AG04450 (cell line): ENCODE measurements at regions not wholly inside any gene's neighbourhood (a gene's known extent, or its start where the extent isn't known, plus 50 kb on each side); places are given as distances from the start of the nearest gene placed in this dataset.

ENCODE experiments used
- CTCF ChIA-PET: fragments of 300-600, 350-600 bp; formaldehyde crosslinking; extraction: SDS; loops from one replicate; lab custom pipeline; 2022; ENCODE audit warnings: antibody characterized with exemption, inconsistent platforms; lab: Charles Lee
- POLR2A ChIA-PET: fragments of 350-600 bp; formaldehyde crosslinking; extraction: SDS; loops from one replicate; lab custom pipeline; 2021; ENCODE audit warnings: antibody characterized with exemption, inconsistent platforms; lab: Yijun Ruan, JAX
- DNase-seq: peaks from one replicate; pipeline ENCODE4 v3.0.0-alpha.2; 2011; ENCODE audit warnings: low read depth, low spot score
- H3K27ac ChIP-seq: one replicate; pipeline ENCODE4 v1.5.1; 2012; ENCODE audit warnings: low read depth, low read length, control low read depth
- H3K27me3 ChIP-seq: one replicate; pipeline ENCODE4 v1.6.0; 2012; ENCODE audit warnings: low read length; ENCODE audit not compliant: control insufficient read depth, insufficient read depth
- H3K4me3 ChIP-seq: 2 replicates; pipeline ENCODE4 v1.5.1; 2011; ENCODE audit warnings: mild to moderate bottlenecking, low read depth, low read length, control low read depth
- H3K9me3 ChIP-seq: 2 replicates; pipeline ENCODE4 v1.5.1; 2012; ENCODE audit warnings: low read length; ENCODE audit not compliant: control insufficient read depth, insufficient read depth
- TF ChIP-seq, protein P1 (sequence below): IDR thresholded peaks from 2 replicates; pipeline ENCODE4 v1.5.1; 2011; ENCODE audit warnings: low read depth, low read length, control low read depth, inconsistent platforms

DNA sequence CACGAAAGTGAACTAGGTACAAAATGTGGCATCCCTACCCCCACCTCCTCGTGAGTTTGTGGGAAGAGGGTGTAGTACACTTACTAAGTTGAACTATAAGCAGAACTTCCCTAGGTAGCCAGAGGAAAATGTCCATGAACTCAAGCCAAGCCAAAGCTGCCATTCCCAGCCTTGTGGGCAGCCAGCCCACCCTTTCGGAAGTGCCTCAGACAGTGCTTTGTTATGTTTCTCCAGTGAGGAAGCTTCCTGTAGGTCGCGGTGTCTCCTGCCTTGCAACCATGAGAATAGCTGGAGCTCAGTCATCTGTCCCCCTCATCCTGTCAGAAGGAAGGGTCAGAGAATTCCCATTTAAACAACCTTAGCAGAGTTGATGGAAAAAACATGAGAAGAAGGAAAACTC lies 266.9 kb downstream of the DUSP6 start:
- TF ChIP-seq, protein P1, sequence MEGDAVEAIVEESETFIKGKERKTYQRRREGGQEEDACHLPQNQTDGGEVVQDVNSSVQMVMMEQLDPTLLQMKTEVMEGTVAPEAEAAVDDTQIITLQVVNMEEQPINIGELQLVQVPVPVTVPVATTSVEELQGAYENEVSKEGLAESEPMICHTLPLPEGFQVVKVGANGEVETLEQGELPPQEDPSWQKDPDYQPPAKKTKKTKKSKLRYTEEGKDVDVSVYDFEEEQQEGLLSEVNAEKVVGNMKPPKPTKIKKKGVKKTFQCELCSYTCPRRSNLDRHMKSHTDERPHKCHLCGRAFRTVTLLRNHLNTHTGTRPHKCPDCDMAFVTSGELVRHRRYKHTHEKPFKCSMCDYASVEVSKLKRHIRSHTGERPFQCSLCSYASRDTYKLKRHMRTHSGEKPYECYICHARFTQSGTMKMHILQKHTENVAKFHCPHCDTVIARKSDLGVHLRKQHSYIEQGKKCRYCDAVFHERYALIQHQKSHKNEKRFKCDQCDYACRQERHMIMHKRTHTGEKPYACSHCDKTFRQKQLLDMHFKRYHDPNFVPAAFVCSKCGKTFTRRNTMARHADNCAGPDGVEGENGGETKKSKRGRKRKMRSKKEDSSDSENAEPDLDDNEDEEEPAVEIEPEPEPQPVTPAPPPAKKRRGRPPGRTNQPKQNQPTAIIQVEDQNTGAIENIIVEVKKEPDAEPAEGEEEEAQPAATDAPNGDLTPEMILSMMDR, result no peak
- DNase-seq, result no peak
- no peak overlapping the region for H3K4me3 ChIP-seq
- ChIA-PET CTCF (no interaction called here), POLR2A (no interaction called here)
- no peaks in the 10 kb centered on the region for H3K27me3 ChIP-seq
- no peaks in the 10 kb centered on the region for H3K9me3 ChIP-seq
- H3K27ac ChIP-seq, result no peak overlapping the region

DNA sequence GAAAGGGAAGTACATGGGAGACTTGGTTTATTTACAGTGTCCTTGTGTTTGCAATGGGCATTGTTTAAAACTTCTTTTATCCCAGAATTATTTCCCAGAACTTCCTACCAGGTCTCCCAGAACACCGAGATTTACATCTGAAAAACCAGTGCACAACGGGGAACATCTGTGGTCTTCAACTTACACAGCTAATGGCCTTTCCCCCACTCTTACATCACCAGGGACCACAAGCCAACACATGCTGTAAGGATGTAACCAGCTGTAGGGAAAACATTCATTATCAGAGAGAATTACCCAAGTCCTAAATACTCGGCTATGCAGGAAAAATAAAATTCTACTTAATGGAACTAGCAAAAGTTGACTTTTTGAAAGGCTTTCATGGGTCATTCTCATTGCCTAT lies 267.6 kb downstream of the DUSP6 start:
- CTCF ChIA-PET, result no interaction called here
- H3K9me3 ChIP-seq, result no peaks in the 10 kb centered on the region
- no peaks in the 10 kb centered on the region for H3K27me3 ChIP-seq
- H3K27ac ChIP-seq, result no peak overlapping the region
- POLR2A ChIA-PET, result no interaction called here
- TF ChIP-seq, protein P1, result no peak
- DNase-seq, result peak; percentile 48
- H3K4me3 ChIP-seq, result no peak overlapping the region

DNA sequence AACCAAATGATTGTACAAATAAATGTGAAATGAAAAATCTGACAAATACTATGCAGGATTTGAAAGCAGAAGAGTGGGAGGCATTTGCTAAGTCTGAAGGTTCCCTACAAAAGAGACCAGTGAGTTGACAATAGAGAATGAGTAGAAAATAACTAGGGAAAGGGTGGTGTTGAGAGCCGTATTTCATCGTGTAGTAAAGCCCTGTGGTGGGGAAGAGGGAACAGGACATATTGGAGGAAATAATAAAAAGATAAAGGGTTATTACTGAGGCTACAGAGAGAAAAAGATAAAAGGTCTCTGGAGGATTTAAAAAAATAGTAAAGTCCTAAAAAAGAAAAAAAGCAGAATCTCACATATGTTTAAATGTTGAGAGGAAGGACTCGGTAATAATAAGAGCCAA lies 268.8 kb downstream of the DUSP6 start:
- TF ChIP-seq, protein P1, result no peak
- Histone ChIP-seq H3K27me3 (no peaks in the 10 kb centered on the region), H3K27ac (no peak overlapping the region), H3K9me3 (no peaks in the 10 kb centered on the region), H3K4me3 (no peak overlapping the region)
- DNase-seq, result no peak
- CTCF ChIA-PET, result no interaction called here
- POLR2A ChIA-PET, result no interaction called here

DNA sequence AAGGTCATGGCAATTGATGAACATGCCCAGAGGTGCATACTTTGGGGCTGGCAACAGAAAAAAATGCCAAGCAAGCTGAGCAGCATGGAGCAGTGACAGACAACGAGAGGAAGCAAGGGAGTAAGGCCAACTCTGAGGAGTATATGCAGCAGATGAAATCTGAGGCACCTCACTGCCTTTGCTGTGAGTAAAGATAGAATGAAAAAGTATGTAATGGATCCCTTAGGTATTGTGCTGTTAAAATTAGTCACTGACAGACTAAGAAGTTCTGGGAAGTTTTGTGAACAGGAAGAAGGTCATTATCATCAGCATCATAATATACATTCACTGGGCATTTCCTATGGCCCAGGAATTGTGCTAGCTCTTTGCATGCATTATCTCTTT lies 269.9 kb downstream of the DUSP6 start:
- CTCF ChIA-PET, result no interaction called here
- DNase-seq, result no peak
- TF ChIP-seq, protein P1, result no peak

DNA sequence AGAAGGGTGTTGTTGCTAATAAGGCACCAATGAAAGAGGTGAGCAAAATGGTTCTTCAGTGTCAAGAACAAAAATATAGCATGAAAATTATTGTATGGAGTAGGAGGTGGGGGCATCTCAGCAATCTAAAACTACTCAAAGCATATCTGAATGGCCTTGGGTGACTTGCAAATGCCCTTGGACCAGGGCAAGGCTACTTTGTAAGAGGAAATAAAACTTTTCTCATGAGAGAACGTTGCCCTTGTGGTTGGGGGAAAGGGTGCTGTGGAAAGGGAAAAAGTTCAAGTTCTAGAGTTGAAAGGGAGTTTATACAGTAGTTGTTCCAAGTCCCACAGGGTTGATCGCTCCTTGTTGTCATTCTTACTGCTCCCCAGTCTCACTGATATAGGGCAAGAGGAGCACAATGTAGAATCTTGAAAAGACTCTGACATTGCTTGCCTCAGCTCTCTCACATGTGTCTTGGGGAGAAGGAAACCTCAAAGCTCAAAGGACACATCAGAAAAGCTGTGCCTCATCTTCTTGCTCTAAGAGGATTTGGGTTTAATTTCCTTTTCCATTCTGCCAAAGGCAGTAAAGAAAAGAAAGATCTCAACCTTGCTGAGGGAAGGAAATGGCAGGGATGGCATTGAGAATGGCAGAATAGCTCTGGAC lies 270.5 kb downstream of the DUSP6 start:
- ChIA-PET POLR2A (no interaction called here), CTCF (no interaction called here)
- TF ChIP-seq, protein P1, result no peak
- H3K27me3 ChIP-seq, result no peaks in the 10 kb centered on the region
- H3K4me3 ChIP-seq, result no peak overlapping the region
- no peak overlapping the region for H3K27ac ChIP-seq
- DNase-seq, result no peak
- H3K9me3 ChIP-seq, result no peaks in the 10 kb centered on the region

More for the DNA sequence above, 269.9 kb downstream of the DUSP6 start:
- POLR2A ChIA-PET, result interaction anchor here (0.6 kb wide), 1 partner anchor 23 kb away, joined by 3 read pairs; no protein-coding TSS in a partner anchor
- Histone ChIP-seq H3K27ac (no peak overlapping the region), H3K27me3 (no peaks in the 10 kb centered on the region), H3K4me3 (no peak overlapping the region), H3K9me3 (no peaks in the 10 kb centered on the region)
